ENCODE measurements at regions not wholly inside any gene's neighbourhood (a gene's known extent, or its start where the extent isn't known, plus 50 kb on each side); places are given as distances from the start of the nearest gene placed in this dataset.

GRCh38 chr11:111438168-111438567 is 59.1 kb upstream of the POU2AF1 start:
- Histone ChIP-seq H3K4me3 (no peak overlapping the region), H3K27ac (no peak overlapping the region)
- no peak for DNase-seq (ENCODE audit: low spot score)
- TF ChIP-seq CTCF (IDR thresholded peaks at IDR 0.05), result no peak

GRCh38 chr11:111435046-111435698 is 56.1 kb upstream of the POU2AF1 start:
- DNase-seq (ENCODE audit: low spot score), result no peak
- no peak for TF ChIP-seq CTCF (IDR thresholded peaks at IDR 0.05)
- H3K27ac ChIP-seq, result no peak overlapping the region
- H3K4me3 ChIP-seq, result no peak overlapping the region

GRCh38 chr11:111429066-111429506 is 50.0 kb upstream of the POU2AF1 start:
- TF ChIP-seq CTCF (IDR thresholded peaks at IDR 0.05), result peak; percentile 36
- H3K4me3 ChIP-seq, result no peak overlapping the region
- peak; percentile 75 for DNase-seq (ENCODE audit: low spot score)
- H3K27ac ChIP-seq, result no peak overlapping the region
